ENCODE measurements at regions not wholly inside any gene's neighbourhood (a gene's known extent, or its start where the extent isn't known, plus 50 kb on each side); places are given as distances from the start of the nearest gene placed in this dataset.

- Histone ChIP-seq H3K9me3 (replicated peaks; ENCODE audit: control insufficient read depth, insufficient read depth, low read length) (peaks cover 3% of the 10 kb centered on the region), H3K4me1 (ENCODE audit: control insufficient read depth, extremely low read depth, insufficient read depth, low read length) (no peaks in the 10 kb centered on the region), H3K79me2 (ENCODE audit: control insufficient read depth, insufficient read depth, low read length) (no peaks in the 10 kb centered on the region), H3K27ac (ENCODE audit: insufficient read depth, low read depth, low read length) (no peak overlapping the region), H3K4me2 (ENCODE audit: insufficient read depth, low read length) (no peak overlapping the region), H4K20me1 (replicated peaks; ENCODE audit: control insufficient read depth, extremely low read depth, insufficient read depth, low read length) (no peaks in the 10 kb centered on the region), H3K36me3 (ENCODE audit: control insufficient read depth in 2 of 2, extremely low read depth in 1 of 2, insufficient read depth in 2 of 2, low read length in 2 of 2) (no peaks in the 10 kb centered on the region), H3K27me3 (ENCODE audit: control insufficient read depth in 2 of 2, insufficient read depth in 2 of 2, low read length in 2 of 2) (no peaks in the 10 kb centered on the region), H3K4me3 (replicated peaks in 1 of 3; ENCODE audit: insufficient read depth in 1 of 3, low read depth in 1 of 3, low read length in 3 of 3) (no peak overlapping the region), H3K9me1 (replicated peaks; ENCODE audit: control insufficient read depth, extremely low read depth, insufficient read depth, low read length) (no peaks in the 10 kb centered on the region), H3K9ac (replicated peaks; ENCODE audit: extremely low read depth, insufficient read depth, low read length) (no peak overlapping the region), H2AFZ (ENCODE audit: low read depth, low read length) (no peak overlapping the region)
- intact Hi-C loops (cut with micrococcal nuclease), result no loop called here
- dilution Hi-C loops (cut with MboI; ENCODE audit: extremely low pct_ligation_motif_present, low sequenced_read_pairs), result no loop called here
- POLR2A ChIA-PET, result no interaction called here
- DNase-seq (ENCODE audit: low read depth, low spot score) (no peak), FAIRE-seq (no peak)
- CTCF ChIA-PET, result no interaction called here
- TF ChIP-seq MAX (IDR thresholded peaks at IDR 0.05; ENCODE audit: insufficient read depth, insufficient read length), result no peak
- TF ChIP-seq MYC (IDR thresholded peaks at IDR 0.05; ENCODE audit: low read depth, low read length), result no peak
- TF ChIP-seq FOS (IDR thresholded peaks at IDR 0.05; ENCODE audit: borderline replicate concordance, insufficient read depth, low read length), result no peak
- no peak for TF ChIP-seq CTCF (IDR thresholded peaks at IDR 0.05; ENCODE audit: extremely low read depth in 1 of 2, insufficient read depth in 1 of 2, low read depth in 1 of 2, low read length in 2 of 2)
- TF ChIP-seq GATA2 (IDR thresholded peaks at IDR 0.05; ENCODE audit: insufficient read depth, insufficient read length, low read depth, low read length), result no peak
- TF ChIP-seq POLR2A (IDR thresholded peaks at IDR 0.05; ENCODE audit: low read depth, low read length), result no peak
- TF ChIP-seq EZH2 (IDR thresholded peaks at IDR 0.05; ENCODE audit: borderline replicate concordance, low read depth, low read length, severe bottlenecking), result no peak
- TF ChIP-seq POLR2AphosphoS5 (IDR thresholded peaks at IDR 0.05; ENCODE audit: insufficient read depth, low read depth, low read length), result no peak
- TF ChIP-seq JUN (IDR thresholded peaks at IDR 0.05; ENCODE audit: borderline replicate concordance, insufficient read depth, insufficient read length, low read depth), result no peak
- BruUV-seq (replicated peaks), result no TSS peak
Measured at GRCh38 chr14:82067221-82067875, 533.7 kb upstream of the SEL1L start.
